Spleen (tissue), 11 donors: ENCODE measurements at regions not wholly inside any gene's neighbourhood (a gene's known extent, or its start where the extent isn't known, plus 50 kb on each side); places are given as distances from the start of the nearest gene placed in this dataset.

ENCODE experiments used
- DNase-seq: peaks from one replicate; pipeline ENCODE4 v3.0.0-alpha.2; 2020
- H3K27ac ChIP-seq, 8 donors: fragments of 200-600 bp; sonication (generic) in 7 of 8; 1 replicate in 4 of 8; 2 replicates in 4 of 8; pipeline versions ENCODE4 v1.5.0 to v1.8.0; 2016 to 2021; ENCODE audit warnings: inconsistent platforms in 4 of 8, mild to moderate bottlenecking in 4 of 8, moderate library complexity in 1 of 8
- H3K27me3 ChIP-seq, 7 donors: fragments of 200-600 bp; sonication (generic) in 6 of 7; replicated peaks in 1 of 7; 1 replicate in 4 of 7; 2 replicates in 3 of 7; pipeline versions ENCODE4 v1.5.0 to v1.8.0; 2016 to 2021; ENCODE audit warnings: inconsistent platforms in 3 of 7, mild to moderate bottlenecking in 1 of 7
- H3K36me3 ChIP-seq, 6 donors: fragments of 200-600 bp; sonication (generic) in 5 of 6; 1 replicate in 4 of 6; 2 replicates in 2 of 6; pipeline versions ENCODE4 v1.5.0 to v1.8.0; 2016 to 2021; ENCODE audit warnings: inconsistent platforms in 2 of 6
- H3K4me1 ChIP-seq, 6 donors: fragments of 200-600 bp; sonication (generic) in 5 of 6; 1 replicate in 3 of 6; 2 replicates in 3 of 6; pipeline versions ENCODE4 v1.5.0 to v1.8.0; 2016 to 2021; ENCODE audit warnings: inconsistent platforms in 3 of 6
- H3K4me3 ChIP-seq, 8 donors: fragments of 200-600 bp; sonication (generic) in 7 of 8; 1 replicate in 4 of 8; 2 replicates in 4 of 8; pipeline versions ENCODE4 v1.5.0 to v1.8.0; 2016 to 2021; ENCODE audit warnings: inconsistent platforms in 4 of 8, mild to moderate bottlenecking in 4 of 8, moderate library complexity in 2 of 8
- H3K9me3 ChIP-seq, 8 donors: fragments of 200-600 bp; sonication (generic) in 7 of 8; 1 replicate in 4 of 8; 2 replicates in 4 of 8; pipeline versions ENCODE4 v1.5.0 to v1.8.0; 2016 to 2021; ENCODE audit warnings: inconsistent platforms in 4 of 8
- POLR2A ChIP-seq, 3 donors: fragments of 450-650 bp; IDR thresholded peaks; one replicate each; pipeline ENCODE4 v1.5.1; 2017; ENCODE audit warnings: antibody characterized with exemption in 3 of 3, mild to moderate bottlenecking in 1 of 3
- POLR2AphosphoS5 ChIP-seq, 3 donors: sonication (generic); formaldehyde crosslinking; IDR thresholded peaks; one replicate each; pipeline ENCODE4 v1.5.1; 2017; ENCODE audit warnings: antibody characterized with exemption in 3 of 3
- WGBS, 5 donors: extraction: QIAGEN DNeasy Blood & Tissue Kit in 3 of 5; methylation state at CpG; one replicate each; pipeline versions ENCODE4 v1.1.5 to v1.1.7; 2013 to 2018; 5-methylcytosine and 5-hydroxymethylcytosine counted together
- intact Hi-C: fragments of 100-400 bp; cut with DNase I; formaldehyde crosslinking; loops from one replicate; pipeline ENCODE4 v1.15.0; 2023; ENCODE audit warnings: low total_unique reads
- TF ChIP-seq, protein P1 (sequence below), 11 experiments: fragments of 200-600 bp in 7 of 11; fragments of 450-650 bp in 4 of 11; sonication (generic) in 4 of 11; IDR thresholded peaks in 8 of 11; conservative IDR thresholded peaks in 3 of 11; 1 replicate in 7 of 11; 2 replicates in 4 of 11; pipeline versions ENCODE4 v1.4.0 to v1.8.0; 2016 to 2021; ENCODE audit warnings: antibody characterized with exemption in 11 of 11, inconsistent platforms in 4 of 11, mild to moderate bottlenecking in 1 of 11
- donor health status: healthy with polysubstance abuse.
- donor health status: DM: no; HTN: no; CAD: no; lungs with moderate emphysema.
- donor health status: DM: no; HTN: no; CAD: no.
- donor health status: Bipolar disorder and iron deficiency.
- donor health status: healthy.
- donor health status: DM: no; HTN: no; CAD: no.
- donor health status: DM: yes; HTN: yes; CAD: no.

GRCh38 chr2:34204560-34204959 lies 605.5 kb upstream of the FAM98A start:
- intact Hi-C loops = no loop called here
- TF ChIP-seq POLR2AphosphoS5 (IDR thresholded peaks at IDR 0.05) (no peak), POLR2A (IDR thresholded peaks at IDR 0.05) (no peak)
- TF ChIP-seq, protein P1, sequence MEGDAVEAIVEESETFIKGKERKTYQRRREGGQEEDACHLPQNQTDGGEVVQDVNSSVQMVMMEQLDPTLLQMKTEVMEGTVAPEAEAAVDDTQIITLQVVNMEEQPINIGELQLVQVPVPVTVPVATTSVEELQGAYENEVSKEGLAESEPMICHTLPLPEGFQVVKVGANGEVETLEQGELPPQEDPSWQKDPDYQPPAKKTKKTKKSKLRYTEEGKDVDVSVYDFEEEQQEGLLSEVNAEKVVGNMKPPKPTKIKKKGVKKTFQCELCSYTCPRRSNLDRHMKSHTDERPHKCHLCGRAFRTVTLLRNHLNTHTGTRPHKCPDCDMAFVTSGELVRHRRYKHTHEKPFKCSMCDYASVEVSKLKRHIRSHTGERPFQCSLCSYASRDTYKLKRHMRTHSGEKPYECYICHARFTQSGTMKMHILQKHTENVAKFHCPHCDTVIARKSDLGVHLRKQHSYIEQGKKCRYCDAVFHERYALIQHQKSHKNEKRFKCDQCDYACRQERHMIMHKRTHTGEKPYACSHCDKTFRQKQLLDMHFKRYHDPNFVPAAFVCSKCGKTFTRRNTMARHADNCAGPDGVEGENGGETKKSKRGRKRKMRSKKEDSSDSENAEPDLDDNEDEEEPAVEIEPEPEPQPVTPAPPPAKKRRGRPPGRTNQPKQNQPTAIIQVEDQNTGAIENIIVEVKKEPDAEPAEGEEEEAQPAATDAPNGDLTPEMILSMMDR (IDR thresholded peaks at IDR 0.05 in 8 of 11, conservative IDR thresholded peaks at IDR 0.05 in 3 of 11) = no peak
- Histone ChIP-seq H3K9me3 (peaks cover 0 to 30% (median 22%) of the 10 kb centered on the region in 8 donors), H3K4me1 (no peaks in the 10 kb centered on the region), H3K4me3 (no peak overlapping the region), H3K27ac (no peak overlapping the region), H3K27me3 (no peaks in the 10 kb centered on the region), H3K36me3 (no peaks in the 10 kb centered on the region)
- WGBS, 5 donors = 88 to 95% (median 90%) methylated on average over 1 of the region's 1 CpG
- DNase-seq = no peak

DNA sequence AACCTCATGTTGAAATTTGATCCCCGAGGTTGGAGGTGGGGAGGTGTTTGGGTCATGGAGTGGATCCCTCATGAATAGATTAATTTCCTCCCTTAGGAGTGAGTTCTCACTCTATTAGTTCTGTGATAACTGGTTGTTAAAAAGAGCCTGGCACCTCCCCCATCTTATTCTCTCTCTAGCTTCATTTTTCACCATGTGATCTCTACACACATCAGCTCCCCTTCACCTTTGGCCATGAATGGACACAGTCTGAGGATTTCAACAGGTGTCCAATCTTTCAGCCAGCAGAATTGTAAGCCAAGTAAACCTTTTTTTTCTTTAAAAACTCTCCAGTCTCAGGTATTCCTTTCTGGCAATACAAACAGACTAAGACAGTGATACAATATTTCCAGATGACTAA lies 602.0 kb upstream of the FAM98A start:
- Histone ChIP-seq H3K27ac (no peak overlapping the region), H3K36me3 (no peaks in the 10 kb centered on the region), H3K9me3 (peaks cover 0 to 12% (median under 1%) of the 10 kb centered on the region in 8 donors), H3K4me1 (no peaks in the 10 kb centered on the region), H3K4me3 (no peak overlapping the region), H3K27me3 (no peaks in the 10 kb centered on the region)
- intact Hi-C loops = no loop called here
- TF ChIP-seq, protein P1 (IDR thresholded peaks at IDR 0.05 in 8 of 11, conservative IDR thresholded peaks at IDR 0.05 in 3 of 11) = no peak
- TF ChIP-seq POLR2A (IDR thresholded peaks at IDR 0.05) (no peak), POLR2AphosphoS5 (IDR thresholded peaks at IDR 0.05) (no peak)
- WGBS, 5 donors = 72 to 87% (median 73%) methylated on average over 1 of the region's 1 CpG
- DNase-seq = no peak

GRCh38 chr2:34199971-34200370 lies 600.9 kb upstream of the FAM98A start:
- intact Hi-C loops = no loop called here
- H3K4me3 ChIP-seq = no peak overlapping the region

DNA sequence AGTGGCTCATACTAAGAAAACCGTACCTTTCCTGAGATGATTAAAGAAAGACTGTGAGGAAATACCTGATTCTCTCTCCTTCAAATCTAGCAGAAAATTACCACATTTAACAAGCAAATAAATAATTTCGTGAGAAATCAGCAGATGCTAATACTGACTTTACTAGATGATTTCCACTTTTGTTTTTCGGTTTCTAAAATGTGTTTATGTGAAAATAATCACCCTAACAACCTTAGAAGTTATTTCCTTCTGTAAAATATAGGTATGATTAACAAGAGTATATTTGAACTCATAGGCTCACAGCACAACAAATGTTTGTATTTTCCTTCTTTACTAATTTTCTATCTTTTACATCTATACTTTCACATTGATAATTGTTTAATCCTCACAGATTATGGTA lies 594.1 kb upstream of the FAM98A start:
- intact Hi-C loops = no loop called here

More at GRCh38 chr2:34199971-34200370, 600.9 kb upstream of the FAM98A start:
- Histone ChIP-seq H3K27me3 (no peaks in the 10 kb centered on the region), H3K4me1 (no peaks in the 10 kb centered on the region), H3K36me3 (no peaks in the 10 kb centered on the region), H3K27ac (no peak overlapping the region), H3K9me3 (peaks cover 0 to 11% (median 0%) of the 10 kb centered on the region in 8 donors)
- TF ChIP-seq, protein P1 (IDR thresholded peaks at IDR 0.05 in 8 of 11, conservative IDR thresholded peaks at IDR 0.05 in 3 of 11) = no peak
- TF ChIP-seq POLR2AphosphoS5 (IDR thresholded peaks at IDR 0.05) (no peak), POLR2A (IDR thresholded peaks at IDR 0.05) (no peak)
- no peak for DNase-seq

More for the DNA sequence above, 594.1 kb upstream of the FAM98A start:
- Histone ChIP-seq H3K9me3 (no peaks in the 10 kb centered on the region), H3K27me3 (no peaks in the 10 kb centered on the region), H3K27ac (no peak overlapping the region), H3K4me3 (no peak overlapping the region), H3K36me3 (no peaks in the 10 kb centered on the region), H3K4me1 (no peaks in the 10 kb centered on the region)
- TF ChIP-seq POLR2A (IDR thresholded peaks at IDR 0.05) = no peak
- TF ChIP-seq POLR2AphosphoS5 (IDR thresholded peaks at IDR 0.05) = no peak
- TF ChIP-seq, protein P1 (IDR thresholded peaks at IDR 0.05 in 8 of 11, conservative IDR thresholded peaks at IDR 0.05 in 3 of 11) = no peak
- WGBS, 5 donors = 72 to 83% (median 78%) methylated on average over 3 of the region's 3 CpGs
- DNase-seq = no peak
